Fibroblast of lung (primary cell): ENCODE measurements at regions not wholly inside any gene's neighbourhood (a gene's known extent, or its start where the extent isn't known, plus 50 kb on each side); places are given as distances from the start of the nearest gene placed in this dataset.

Experiments
- DNase-seq, 2 donors: peaks; one replicate each; pipeline versions ENCODE4 v3.0.0 to v3.0.0-alpha.2; 2010; ENCODE audit warnings: low read depth in 2 of 2
- H2AFZ ChIP-seq: 2 replicates; pipeline ENCODE4 v1.5.1; 2012; ENCODE audit warnings: low read length, control low read depth, inconsistent platforms
- H3K27ac ChIP-seq: 2 replicates; pipeline ENCODE4 v1.5.1; 2011; ENCODE audit warnings: low read length, control low read depth; ENCODE audit not compliant: insufficient read depth
- H3K27me3 ChIP-seq: 2 replicates; pipeline ENCODE4 v1.5.1; 2011; ENCODE audit warnings: mild to moderate bottlenecking, low read length; ENCODE audit not compliant: control insufficient read depth, insufficient read depth
- H3K36me3 ChIP-seq: 2 replicates; pipeline ENCODE4 v1.5.1; 2011; ENCODE audit warnings: low read length; ENCODE audit not compliant: control insufficient read depth, insufficient read depth
- H3K4me1 ChIP-seq: 2 replicates; pipeline ENCODE4 v1.5.1; 2011; ENCODE audit warnings: low read length; ENCODE audit not compliant: control insufficient read depth, insufficient read depth; ENCODE audit errors: extremely low read depth
- H3K4me2 ChIP-seq: 2 replicates; pipeline ENCODE4 v1.5.1; 2011; ENCODE audit warnings: low read length, control low read depth; ENCODE audit not compliant: insufficient read depth; ENCODE audit errors: extremely low read depth
- H3K4me3 ChIP-seq, 4 experiments: fragments of 200-600 bp in 1 of 4; sonication (generic) in 1 of 4; replicated peaks in 1 of 4; 2 replicates each; pipeline ENCODE4 v1.5.1; 2011 to 2016; ENCODE audit warnings: low read length in 4 of 4, low read depth in 3 of 4, mild to moderate bottlenecking in 3 of 4, control low read depth in 2 of 4, inconsistent platforms in 1 of 4, mixed read lengths in 1 of 4; ENCODE audit not compliant: insufficient read depth in 1 of 4; ENCODE audit errors: control extremely low read depth in 1 of 4
- H3K79me2 ChIP-seq: 2 replicates; pipeline ENCODE4 v1.5.1; 2012; ENCODE audit warnings: mild to moderate bottlenecking, low read length, inconsistent platforms; ENCODE audit not compliant: control insufficient read depth, insufficient read depth
- H3K9ac ChIP-seq: 2 replicates; pipeline ENCODE4 v1.5.1; 2011; ENCODE audit warnings: mild to moderate bottlenecking, low read length, control low read depth; ENCODE audit not compliant: insufficient read depth
- H3K9me3 ChIP-seq: 2 replicates; pipeline ENCODE4 v1.5.1; 2012; ENCODE audit warnings: low read depth, low read length; ENCODE audit not compliant: control insufficient read depth, insufficient read depth
- H4K20me1 ChIP-seq: 2 replicates; pipeline ENCODE4 v1.5.1; 2011; ENCODE audit warnings: low read length; ENCODE audit not compliant: control insufficient read depth, insufficient read depth; ENCODE audit errors: extremely low read depth
- EZH2 ChIP-seq: IDR thresholded peaks from 2 replicates; pipeline ENCODE4 v1.5.1; 2012; ENCODE audit warnings: low read length, control low read depth, mild to moderate bottlenecking; ENCODE audit errors: missing control alignments
- TF ChIP-seq, protein P1 (sequence below), 2 donors: IDR thresholded peaks in 1 of 2; conservative IDR thresholded peaks in 1 of 2; 1 replicate in 1 of 2; 2 replicates in 1 of 2; pipeline ENCODE4 v1.5.1; 2011 to 2012; ENCODE audit warnings: low read length in 2 of 2, control low read depth in 1 of 2, inconsistent platforms in 1 of 2, low read depth in 1 of 2, mild to moderate bottlenecking in 1 of 2

DNA sequence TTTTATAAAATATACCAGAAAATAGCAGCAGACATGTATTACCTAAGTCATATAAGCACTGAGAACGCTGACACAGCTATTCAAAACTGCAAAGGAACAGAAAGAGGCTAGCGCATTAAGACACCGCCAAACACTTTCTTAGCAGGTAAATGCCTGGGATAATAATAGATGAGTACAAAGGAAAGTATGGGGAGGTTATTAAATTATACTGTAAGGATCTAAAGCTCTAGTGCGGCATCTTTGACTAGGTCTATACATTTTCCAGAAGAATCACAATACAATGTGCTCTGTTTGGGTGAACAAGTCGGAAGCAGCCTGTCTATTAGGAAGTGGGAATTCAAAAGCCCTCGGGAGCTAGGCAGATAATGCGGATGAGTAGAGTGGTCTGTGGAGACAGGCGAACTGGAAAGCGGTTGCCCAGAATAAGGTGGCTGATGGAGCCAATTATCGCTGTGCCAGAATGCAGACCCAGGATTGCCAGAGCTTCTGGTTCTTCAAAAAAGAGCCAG lies 443.6 kb upstream of the TENM3 start:
- Histone ChIP-seq H3K4me3 (no peak overlapping the region), H3K36me3 (no peaks in the 10 kb centered on the region), H3K9me3 (no peaks in the 10 kb centered on the region), H3K4me2 (no peak overlapping the region), H3K27me3 (no peaks in the 10 kb centered on the region), H3K27ac (no peak overlapping the region), H3K4me1 (no peaks in the 10 kb centered on the region), H3K9ac (no peak overlapping the region), H4K20me1 (no peaks in the 10 kb centered on the region), H2AFZ (no peak overlapping the region), H3K79me2 (no peaks in the 10 kb centered on the region)
- TF ChIP-seq EZH2: no peak
- TF ChIP-seq, protein P1, sequence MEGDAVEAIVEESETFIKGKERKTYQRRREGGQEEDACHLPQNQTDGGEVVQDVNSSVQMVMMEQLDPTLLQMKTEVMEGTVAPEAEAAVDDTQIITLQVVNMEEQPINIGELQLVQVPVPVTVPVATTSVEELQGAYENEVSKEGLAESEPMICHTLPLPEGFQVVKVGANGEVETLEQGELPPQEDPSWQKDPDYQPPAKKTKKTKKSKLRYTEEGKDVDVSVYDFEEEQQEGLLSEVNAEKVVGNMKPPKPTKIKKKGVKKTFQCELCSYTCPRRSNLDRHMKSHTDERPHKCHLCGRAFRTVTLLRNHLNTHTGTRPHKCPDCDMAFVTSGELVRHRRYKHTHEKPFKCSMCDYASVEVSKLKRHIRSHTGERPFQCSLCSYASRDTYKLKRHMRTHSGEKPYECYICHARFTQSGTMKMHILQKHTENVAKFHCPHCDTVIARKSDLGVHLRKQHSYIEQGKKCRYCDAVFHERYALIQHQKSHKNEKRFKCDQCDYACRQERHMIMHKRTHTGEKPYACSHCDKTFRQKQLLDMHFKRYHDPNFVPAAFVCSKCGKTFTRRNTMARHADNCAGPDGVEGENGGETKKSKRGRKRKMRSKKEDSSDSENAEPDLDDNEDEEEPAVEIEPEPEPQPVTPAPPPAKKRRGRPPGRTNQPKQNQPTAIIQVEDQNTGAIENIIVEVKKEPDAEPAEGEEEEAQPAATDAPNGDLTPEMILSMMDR (conservative IDR thresholded peaks at IDR 0.05 in 1 of 2, IDR thresholded peaks at IDR 0.05 in 1 of 2; ENCODE audit: low read depth in 1 of 2, low read length in 2 of 2): no peak
- DNase-seq: no peak

DNA sequence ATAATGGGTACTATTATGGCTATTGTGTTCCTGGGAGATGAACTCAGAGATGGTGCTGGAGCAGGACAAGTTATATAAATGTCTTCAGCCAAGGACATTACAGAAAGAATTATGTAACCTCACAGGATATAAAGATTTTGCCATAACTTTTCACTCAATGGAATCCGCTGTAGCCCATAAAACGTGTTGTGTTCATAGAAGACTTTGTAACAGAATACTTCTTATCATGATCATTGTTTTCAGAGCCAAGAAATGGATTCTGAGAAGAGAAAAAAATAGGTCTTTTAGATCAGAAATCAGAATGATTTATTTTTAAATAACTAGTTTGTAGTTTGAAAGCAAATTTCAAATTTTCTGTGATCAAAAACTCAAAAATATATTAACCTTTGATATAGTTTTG lies 441.0 kb upstream of the TENM3 start:
- no peaks in the 10 kb centered on the region for H3K27me3 ChIP-seq
- DNase-seq: no peak
- no peaks in the 10 kb centered on the region for H3K36me3 ChIP-seq
- no peaks in the 10 kb centered on the region for H3K79me2 ChIP-seq
- H3K4me2 ChIP-seq: no peak overlapping the region
- no peaks in the 10 kb centered on the region for H3K4me1 ChIP-seq
- H3K9ac ChIP-seq: no peak overlapping the region
- no peak overlapping the region for H2AFZ ChIP-seq
- TF ChIP-seq EZH2: no peak
- TF ChIP-seq, protein P1 (conservative IDR thresholded peaks at IDR 0.05 in 1 of 2, IDR thresholded peaks at IDR 0.05 in 1 of 2; ENCODE audit: low read depth in 1 of 2, low read length in 2 of 2): no peak
- no peaks in the 10 kb centered on the region for H4K20me1 ChIP-seq
- H3K4me3 ChIP-seq: no peak overlapping the region
- no peaks in the 10 kb centered on the region for H3K9me3 ChIP-seq
- H3K27ac ChIP-seq: no peak overlapping the region

DNA sequence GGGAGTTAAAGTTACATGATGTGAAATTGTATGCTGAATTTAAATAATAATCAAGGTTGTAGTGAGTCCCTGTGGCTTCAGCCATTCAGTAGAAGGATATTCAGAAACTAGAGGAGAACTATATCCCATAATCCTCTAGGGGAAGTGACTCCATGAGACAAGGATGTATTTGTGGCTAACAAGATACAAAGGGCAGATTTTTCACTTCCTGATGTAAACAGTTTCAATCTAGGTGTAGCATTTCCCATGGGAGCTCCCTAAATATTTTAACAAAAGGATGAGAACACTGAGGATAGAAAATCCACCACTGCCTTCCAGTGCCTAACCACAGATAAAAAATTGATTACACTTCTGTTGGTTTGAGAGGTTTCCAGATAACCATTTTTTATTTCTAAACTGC lies 435.4 kb upstream of the TENM3 start:
- no peak overlapping the region for H3K27ac ChIP-seq
- H3K4me2 ChIP-seq: no peak overlapping the region
- H3K4me3 ChIP-seq: no peak overlapping the region
- no peaks in the 10 kb centered on the region for H3K4me1 ChIP-seq
- no peak overlapping the region for H3K9ac ChIP-seq
- H3K79me2 ChIP-seq: no peaks in the 10 kb centered on the region
- TF ChIP-seq, protein P1 (conservative IDR thresholded peaks at IDR 0.05 in 1 of 2, IDR thresholded peaks at IDR 0.05 in 1 of 2; ENCODE audit: low read depth in 1 of 2, low read length in 2 of 2): no peak
- TF ChIP-seq EZH2: no peak
- H4K20me1 ChIP-seq: no peaks in the 10 kb centered on the region
- H2AFZ ChIP-seq: no peak overlapping the region
- no peaks in the 10 kb centered on the region for H3K27me3 ChIP-seq
- no peaks in the 10 kb centered on the region for H3K36me3 ChIP-seq
- DNase-seq: peak in 1 of 2 donors; percentile 72
- H3K9me3 ChIP-seq: no peaks in the 10 kb centered on the region
